H9 (cell line): ENCODE measurements at regions not wholly inside any gene's neighbourhood (a gene's known extent, or its start where the extent isn't known, plus 50 kb on each side); places are given as distances from the start of the nearest gene placed in this dataset.

ENCODE experiments used
- DNase-seq: peaks from one replicate; pipeline ENCODE4 v3.0.0-alpha.2; 2017
- H2AFZ ChIP-seq: one replicate; pipeline ENCODE4 v1.6.1; 2013; ENCODE audit warnings: mild to moderate bottlenecking, low read length, control low read depth, moderate library complexity
- H2AK5ac ChIP-seq: 2 replicates; pipeline ENCODE4 v1.6.1; 2013; ENCODE audit warnings: low read length, control low read depth, mixed read lengths; ENCODE audit not compliant: insufficient read length
- H2BK120ac ChIP-seq: one replicate; pipeline ENCODE4 v1.6.1; 2013; ENCODE audit warnings: low read depth, mild to moderate bottlenecking, low read length, control low read depth, inconsistent platforms; ENCODE audit not compliant: poor library complexity, severe bottlenecking
- H2BK12ac ChIP-seq: 2 replicates; pipeline ENCODE4 v1.6.1; 2013; ENCODE audit warnings: low read length, control low read depth, mixed read lengths, low read depth; ENCODE audit not compliant: insufficient read length
- H2BK15ac ChIP-seq: 2 replicates; pipeline ENCODE4 v1.6.1; 2013; ENCODE audit warnings: low read depth, low read length, control low read depth
- H2BK20ac ChIP-seq: one replicate; pipeline ENCODE4 v1.6.1; 2013; ENCODE audit warnings: low read depth, mild to moderate bottlenecking, low read length, control low read depth, inconsistent platforms; ENCODE audit not compliant: poor library complexity, severe bottlenecking
- H2BK5ac ChIP-seq: 2 replicates; pipeline ENCODE4 v1.6.1; 2013; ENCODE audit warnings: low read length, control low read depth, mixed read lengths; ENCODE audit not compliant: insufficient read length
- H3K14ac ChIP-seq: 2 replicates; pipeline ENCODE4 v1.6.1; 2013; ENCODE audit warnings: low read length, control low read depth; ENCODE audit not compliant: insufficient read depth
- H3K18ac ChIP-seq: 2 replicates; pipeline ENCODE4 v1.6.1; 2013; ENCODE audit warnings: low read depth, mild to moderate bottlenecking, mixed read lengths, low read length, control low read depth; ENCODE audit not compliant: insufficient read length
- H3K23ac ChIP-seq: 2 replicates; pipeline ENCODE4 v1.6.1; 2013; ENCODE audit warnings: low read length, control low read depth, mixed read lengths, low read depth; ENCODE audit not compliant: insufficient read length
- H3K23me2 ChIP-seq: 2 replicates; pipeline ENCODE4 v1.6.1; 2013; ENCODE audit warnings: low read depth, mild to moderate bottlenecking, mixed read lengths, low read length, control low read depth; ENCODE audit not compliant: insufficient read length, poor library complexity, severe bottlenecking
- H3K27ac ChIP-seq: 2 replicates; pipeline ENCODE4 v1.5.1; 2013; ENCODE audit warnings: low read length, control low read depth, mixed read lengths, low read depth; ENCODE audit not compliant: insufficient read length
- H3K27me3 ChIP-seq: 2 replicates; pipeline ENCODE4 v1.6.1; 2013; ENCODE audit warnings: low read length, control low read depth, inconsistent platforms; ENCODE audit not compliant: insufficient read depth
- H3K4ac ChIP-seq: 2 replicates; pipeline ENCODE4 v1.6.1; 2013; ENCODE audit warnings: low read depth, mild to moderate bottlenecking, control low read depth, inconsistent platforms, low read length, moderate library complexity
- H3K4me1 ChIP-seq: 2 replicates; pipeline ENCODE4 v1.6.1; 2013; ENCODE audit warnings: low read length, control low read depth, inconsistent platforms; ENCODE audit not compliant: insufficient read depth
- H3K4me2 ChIP-seq: 2 replicates; pipeline ENCODE4 v1.6.1; 2013; ENCODE audit warnings: low read length, control low read depth, mixed read lengths; ENCODE audit not compliant: insufficient read length, insufficient read depth
- H3K56ac ChIP-seq: 2 replicates; pipeline ENCODE4 v1.6.1; 2013; ENCODE audit warnings: low read depth, mild to moderate bottlenecking, mixed read lengths, low read length, control low read depth; ENCODE audit not compliant: insufficient read length
- H3K79me1 ChIP-seq: 2 replicates; pipeline ENCODE4 v1.6.1; 2013; ENCODE audit warnings: low read depth, mild to moderate bottlenecking, moderate library complexity, low read length, control low read depth, inconsistent platforms; ENCODE audit not compliant: insufficient read depth, poor library complexity, severe bottlenecking
- H3K79me2 ChIP-seq: 2 replicates; pipeline ENCODE4 v1.6.1; 2013; ENCODE audit warnings: low read length, control low read depth, inconsistent platforms; ENCODE audit not compliant: insufficient read depth
- H3K9ac ChIP-seq: 2 replicates; pipeline ENCODE4 v1.6.1; 2013; ENCODE audit warnings: low read length, control low read depth, mixed read lengths; ENCODE audit not compliant: insufficient read length; ENCODE audit errors: extremely low read depth
- H3K9me3 ChIP-seq: one replicate; pipeline ENCODE4 v1.6.1; 2013; ENCODE audit warnings: low read depth, low read length, inconsistent platforms; ENCODE audit not compliant: control insufficient read depth
- H3T11ph ChIP-seq: one replicate; pipeline ENCODE4 v1.6.1; 2013; ENCODE audit warnings: mild to moderate bottlenecking, low read length, control low read depth, inconsistent platforms
- H4K20me1 ChIP-seq: one replicate; pipeline ENCODE4 v1.6.1; 2013; ENCODE audit not compliant: control insufficient read depth, insufficient read length, insufficient read depth
- H4K5ac ChIP-seq: 2 replicates; pipeline ENCODE4 v1.6.1; 2013; ENCODE audit warnings: low read depth, mild to moderate bottlenecking, mixed read lengths, low read length, control low read depth; ENCODE audit not compliant: insufficient read length
- H4K8ac ChIP-seq: replicated peaks from 2 replicates; pipeline ENCODE4 v1.6.1; 2013; ENCODE audit warnings: low read length, control low read depth, mixed read lengths, low read depth; ENCODE audit not compliant: insufficient read length
- H4K91ac ChIP-seq: 2 replicates; pipeline ENCODE4 v1.6.1; 2013; ENCODE audit warnings: low read depth, mild to moderate bottlenecking, moderate library complexity, mixed read lengths, low read length, control low read depth; ENCODE audit not compliant: insufficient read length
- H3K27ac Mint-ChIP-seq, 3 experiments: 2 replicates in 2 of 3; 3 replicates in 1 of 3; pipeline ENCODE4 v1.8.0; 2020 to 2021; ENCODE audit warnings: mixed read lengths in 3 of 3, mild to moderate bottlenecking in 1 of 3, moderate library complexity in 1 of 3
- H3K27me3 Mint-ChIP-seq: 2 replicates; pipeline ENCODE4 v1.8.0; 2021; ENCODE audit warnings: low read depth, mild to moderate bottlenecking, moderate library complexity, mixed read lengths
- H3K36me3 Mint-ChIP-seq, 3 experiments: 2 replicates in 2 of 3; 3 replicates in 1 of 3; pipeline ENCODE4 v1.8.0; 2020 to 2021; ENCODE audit warnings: low read depth in 3 of 3, mixed read lengths in 3 of 3; ENCODE audit not compliant: insufficient read depth in 1 of 3
- H3K4me1 Mint-ChIP-seq, 2 experiments: 2 replicates each; pipeline ENCODE4 v1.8.0; 2020; ENCODE audit warnings: mixed read lengths in 2 of 2
- H3K4me3 Mint-ChIP-seq, 2 experiments: 2 replicates in 1 of 2; 3 replicates in 1 of 2; pipeline ENCODE4 v1.8.0; 2020 to 2021; ENCODE audit warnings: mild to moderate bottlenecking in 2 of 2, mixed read lengths in 2 of 2, moderate library complexity in 1 of 2
- H3K9me3 Mint-ChIP-seq, 2 experiments: 2 replicates in 1 of 2; 3 replicates in 1 of 2; pipeline ENCODE4 v1.8.0; 2020; ENCODE audit warnings: mild to moderate bottlenecking in 2 of 2, mixed read lengths in 2 of 2, moderate library complexity in 1 of 2
- WGBS: extraction: QIAGEN DNeasy Blood & Tissue Kit; methylation state at CpG from one replicate; pipeline ENCODE4 v1.1.7; 2013; ENCODE audit warnings: missing lambda C conversion rate, low lambda C conversion rate, mixed read lengths; ENCODE audit not compliant: insufficient read length; ENCODE audit errors: extremely low coverage; 5-methylcytosine and 5-hydroxymethylcytosine counted together
- TF ChIP-seq, protein P1 (sequence below): fragments of 200-600 bp; sonication (generic); conservative IDR thresholded peaks from 3 replicates; pipeline ENCODE4 v1.8.0; 2021; ENCODE audit warnings: antibody characterized with exemption, mild to moderate bottlenecking

DNA sequence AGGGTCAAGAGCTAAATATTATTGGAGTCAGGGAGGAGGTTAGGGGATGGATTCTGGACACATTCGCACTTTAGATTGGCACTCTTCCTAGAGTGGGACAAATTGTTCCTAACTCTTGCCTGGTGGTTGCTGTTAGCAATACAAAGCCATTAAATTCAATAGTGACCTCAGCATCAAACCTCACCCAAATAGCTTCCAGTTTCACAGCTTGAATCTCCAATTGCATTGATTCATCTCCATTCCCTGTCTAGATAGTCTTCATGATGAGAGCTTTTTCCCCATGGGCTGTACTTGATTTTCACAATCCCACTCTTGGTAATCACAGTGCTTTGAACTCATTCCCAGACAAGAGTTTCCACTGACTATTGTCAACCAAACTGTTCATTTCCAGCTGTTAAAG is 585.9 kb upstream of the SYT4 start:
- Mint-ChIP-seq H3K27me3 (no peaks in the 10 kb centered on the region; the same call in 1 of the 2 replicates), H3K27ac (no peak overlapping the region), H3K36me3 (no peaks in the 10 kb centered on the region), H3K9me3 (no peaks in the 10 kb centered on the region), H3K4me1 (peaks cover 4% of the 10 kb centered on the region in 2 experiments; a peak in 2 of 4 replicates), H3K4me3 (no peak overlapping the region)
- Histone ChIP-seq H3K4ac (no peak overlapping the region), H3K23ac (no peak overlapping the region), H3K9me3 (no peaks in the 10 kb centered on the region), H3T11ph (no peak overlapping the region), H4K5ac (no peak overlapping the region), H2AFZ (no peak overlapping the region), H3K27me3 (no peaks in the 10 kb centered on the region), H3K4me1 (no peaks in the 10 kb centered on the region), H4K20me1 (no peaks in the 10 kb centered on the region), H3K14ac (no peak overlapping the region), H4K8ac (no peak overlapping the region), H3K79me2 (no peaks in the 10 kb centered on the region), H2BK20ac (no peak overlapping the region), H3K27ac (no peak overlapping the region), H2AK5ac (no peak overlapping the region), H3K18ac (no peak overlapping the region), H2BK120ac (no peak overlapping the region), H3K9ac (no peak overlapping the region), H2BK5ac (no peak overlapping the region), H3K4me2 (no peak overlapping the region), H2BK15ac (no peak overlapping the region), H4K91ac (no peak overlapping the region), H2BK12ac (no peak overlapping the region), H3K79me1 (no peaks in the 10 kb centered on the region), H3K56ac (no peak overlapping the region), H3K23me2 (no peaks in the 10 kb centered on the region)
- WGBS: no CpG with 5 or more reads among the region's 1 CpG
- no peak for DNase-seq
- TF ChIP-seq, protein P1, sequence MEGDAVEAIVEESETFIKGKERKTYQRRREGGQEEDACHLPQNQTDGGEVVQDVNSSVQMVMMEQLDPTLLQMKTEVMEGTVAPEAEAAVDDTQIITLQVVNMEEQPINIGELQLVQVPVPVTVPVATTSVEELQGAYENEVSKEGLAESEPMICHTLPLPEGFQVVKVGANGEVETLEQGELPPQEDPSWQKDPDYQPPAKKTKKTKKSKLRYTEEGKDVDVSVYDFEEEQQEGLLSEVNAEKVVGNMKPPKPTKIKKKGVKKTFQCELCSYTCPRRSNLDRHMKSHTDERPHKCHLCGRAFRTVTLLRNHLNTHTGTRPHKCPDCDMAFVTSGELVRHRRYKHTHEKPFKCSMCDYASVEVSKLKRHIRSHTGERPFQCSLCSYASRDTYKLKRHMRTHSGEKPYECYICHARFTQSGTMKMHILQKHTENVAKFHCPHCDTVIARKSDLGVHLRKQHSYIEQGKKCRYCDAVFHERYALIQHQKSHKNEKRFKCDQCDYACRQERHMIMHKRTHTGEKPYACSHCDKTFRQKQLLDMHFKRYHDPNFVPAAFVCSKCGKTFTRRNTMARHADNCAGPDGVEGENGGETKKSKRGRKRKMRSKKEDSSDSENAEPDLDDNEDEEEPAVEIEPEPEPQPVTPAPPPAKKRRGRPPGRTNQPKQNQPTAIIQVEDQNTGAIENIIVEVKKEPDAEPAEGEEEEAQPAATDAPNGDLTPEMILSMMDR: no peak
